Uterus (tissue), 2 donors: ENCODE measurements at regions not wholly inside any gene's neighbourhood (a gene's known extent, or its start where the extent isn't known, plus 50 kb on each side); places are given as distances from the start of the nearest gene placed in this dataset.

ENCODE experiments used
- POLR2A ChIP-seq, 2 donors: fragments of 450-650 bp; IDR thresholded peaks; one replicate each; pipeline ENCODE4 v1.6.1; 2016; ENCODE audit warnings: antibody characterized with exemption in 2 of 2, mild to moderate bottlenecking in 1 of 2, moderate library complexity in 1 of 2
- TF ChIP-seq, protein P1 (sequence below), 4 experiments: fragments of 200-600 bp in 2 of 4; fragments of 450-650 bp in 2 of 4; sonication (generic) in 2 of 4; IDR thresholded peaks; one replicate each; pipeline ENCODE4 v1.5.1; 2016 to 2019; ENCODE audit warnings: antibody characterized with exemption in 4 of 4, mild to moderate bottlenecking in 2 of 4, moderate library complexity in 1 of 4

DNA sequence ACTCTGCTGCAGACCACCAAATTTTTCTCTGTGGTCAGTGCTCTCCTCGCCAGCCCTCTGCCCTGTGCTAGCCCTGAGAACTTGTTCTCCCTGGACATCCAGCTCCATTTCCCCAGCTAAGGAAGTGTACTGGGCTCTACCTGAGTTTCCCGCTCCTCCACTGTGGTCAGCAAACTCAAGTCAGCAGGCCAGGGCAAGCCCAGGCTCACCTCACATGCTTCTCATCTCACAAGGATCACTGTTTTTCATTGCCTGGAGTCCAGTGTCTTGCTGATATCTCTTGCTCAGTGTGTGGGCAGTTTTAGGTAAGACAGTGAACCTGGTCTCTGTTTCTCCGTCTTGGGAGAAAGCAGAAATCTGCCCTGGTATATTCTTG, 201.4 kb downstream of the FOXO1 start:
- TF ChIP-seq, protein P1, sequence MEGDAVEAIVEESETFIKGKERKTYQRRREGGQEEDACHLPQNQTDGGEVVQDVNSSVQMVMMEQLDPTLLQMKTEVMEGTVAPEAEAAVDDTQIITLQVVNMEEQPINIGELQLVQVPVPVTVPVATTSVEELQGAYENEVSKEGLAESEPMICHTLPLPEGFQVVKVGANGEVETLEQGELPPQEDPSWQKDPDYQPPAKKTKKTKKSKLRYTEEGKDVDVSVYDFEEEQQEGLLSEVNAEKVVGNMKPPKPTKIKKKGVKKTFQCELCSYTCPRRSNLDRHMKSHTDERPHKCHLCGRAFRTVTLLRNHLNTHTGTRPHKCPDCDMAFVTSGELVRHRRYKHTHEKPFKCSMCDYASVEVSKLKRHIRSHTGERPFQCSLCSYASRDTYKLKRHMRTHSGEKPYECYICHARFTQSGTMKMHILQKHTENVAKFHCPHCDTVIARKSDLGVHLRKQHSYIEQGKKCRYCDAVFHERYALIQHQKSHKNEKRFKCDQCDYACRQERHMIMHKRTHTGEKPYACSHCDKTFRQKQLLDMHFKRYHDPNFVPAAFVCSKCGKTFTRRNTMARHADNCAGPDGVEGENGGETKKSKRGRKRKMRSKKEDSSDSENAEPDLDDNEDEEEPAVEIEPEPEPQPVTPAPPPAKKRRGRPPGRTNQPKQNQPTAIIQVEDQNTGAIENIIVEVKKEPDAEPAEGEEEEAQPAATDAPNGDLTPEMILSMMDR (IDR thresholded peaks at IDR 0.05) = no peak
- no peak for TF ChIP-seq POLR2A (IDR thresholded peaks at IDR 0.05)
